B cell (primary cell): ENCODE measurements at regions not wholly inside any gene's neighbourhood (a gene's known extent, or its start where the extent isn't known, plus 50 kb on each side); places are given as distances from the start of the nearest gene placed in this dataset.

Experiments
- ATAC-seq: fragments of 200-7000 bp; cut with Tn5 transposase; one replicate; pipeline ENCODE4 v1.10.0; 2021; ENCODE audit warnings: low read depth, mild to moderate bottlenecking, moderate number of reproducible peaks, moderate library complexity
- CTCF ChIA-PET: fragments of 350-600 bp; sonication (Branson Sonifier 250); formaldehyde crosslinking; loops from one replicate; lab custom pipeline; 2021; ENCODE audit warnings: antibody characterized with exemption, inconsistent platforms; lab: Charles Lee
- POLR2A ChIA-PET: fragments of 350-600 bp; sonication (Branson Sonifier 250); formaldehyde crosslinking; loops from one replicate; lab custom pipeline; 2021; ENCODE audit warnings: antibody characterized with exemption; lab: Charles Lee
- DNase-seq: peaks from one replicate; pipeline ENCODE4 v3.0.0; 2013
- H2AFZ ChIP-seq: 2 replicates; pipeline ENCODE4 v1.6.1; 2012; ENCODE audit warnings: mild to moderate bottlenecking, low read depth, low read length; ENCODE audit not compliant: insufficient read depth, poor library complexity, severe bottlenecking
- H3K27ac ChIP-seq, 2 donors: 1 replicate in 1 of 2; 2 replicates in 1 of 2; pipeline ENCODE4 v1.5.1; 2012 to 2013; ENCODE audit warnings: low read length in 2 of 2, mild to moderate bottlenecking in 2 of 2, moderate library complexity in 1 of 2
- H3K27me3 ChIP-seq, 4 experiments: fragments of 200-600 bp in 1 of 4; sonication (generic) in 1 of 4; replicated peaks in 1 of 4; 1 replicate in 2 of 4; 2 replicates in 2 of 4; pipeline versions ENCODE4 v1.6.1 to v1.7.0; 2013 to 2016; ENCODE audit warnings: low read length in 3 of 4, mild to moderate bottlenecking in 2 of 4, mixed read lengths in 1 of 4, moderate library complexity in 1 of 4; ENCODE audit not compliant: insufficient read depth in 4 of 4, control insufficient read depth in 3 of 4; ENCODE audit errors: control extremely low read depth in 1 of 4
- H3K36me3 ChIP-seq, 2 experiments: replicated peaks in 1 of 2; 1 replicate in 1 of 2; 2 replicates in 1 of 2; pipeline versions ENCODE4 v1.6.1 to v1.7.1; 2013; ENCODE audit warnings: low read length in 1 of 2; ENCODE audit not compliant: insufficient read depth in 2 of 2, control insufficient read depth in 1 of 2; ENCODE audit errors: control extremely low read depth in 1 of 2, extremely low read depth in 1 of 2
- H3K4me1 ChIP-seq, 2 donors: fragments of 200-600 bp in 1 of 2; sonication (generic) in 1 of 2; 1 replicate in 1 of 2; 2 replicates in 1 of 2; pipeline versions ENCODE4 v1.5.1 to v1.6.1; 2013 to 2017; ENCODE audit warnings: low read length in 2 of 2; ENCODE audit not compliant: control insufficient read depth in 2 of 2, insufficient read depth in 2 of 2
- H3K4me2 ChIP-seq: replicated peaks from 2 replicates; pipeline ENCODE3; 2012; ENCODE audit warnings: mild to moderate bottlenecking, low read depth, low read length; ENCODE audit not compliant: poor library complexity, severe bottlenecking
- H3K4me3 ChIP-seq, 5 experiments: fragments of 200-600 bp in 1 of 5; sonication (generic) in 1 of 5; 1 replicate in 3 of 5; 2 replicates in 2 of 5; pipeline versions ENCODE4 v1.5.1 to v1.7.0; 2011 to 2016; ENCODE audit warnings: low read length in 4 of 5, mild to moderate bottlenecking in 4 of 5, low read depth in 2 of 5, control low read depth in 1 of 5, moderate library complexity in 1 of 5; ENCODE audit not compliant: insufficient read depth in 1 of 5; ENCODE audit errors: control extremely low read depth in 1 of 5, extremely low read depth in 1 of 5
- H3K79me2 ChIP-seq: fragments of 200-600 bp; sonication (generic); one replicate; pipeline ENCODE4 v1.6.0; 2016; ENCODE audit warnings: low read length; ENCODE audit not compliant: control insufficient read depth, insufficient read depth
- H3K9ac ChIP-seq: fragments of 200-600 bp; sonication (generic); 2 replicates; pipeline ENCODE4 v1.6.1; 2017; ENCODE audit warnings: mild to moderate bottlenecking, low read length, moderate library complexity
- H3K9me3 ChIP-seq, 3 donors: one replicate each; pipeline versions ENCODE4 v1.6.1 to v1.7.1; 2013; ENCODE audit warnings: low read length in 2 of 3; ENCODE audit not compliant: control insufficient read depth in 2 of 3, insufficient read depth in 1 of 3; ENCODE audit errors: control extremely low read depth in 1 of 3
- H4K20me1 ChIP-seq: 2 replicates; pipeline ENCODE4 v1.6.0; 2012; ENCODE audit warnings: mild to moderate bottlenecking, low read length; ENCODE audit not compliant: insufficient read depth, control insufficient read depth, poor library complexity, severe bottlenecking
- H3K27ac Mint-ChIP-seq: one replicate; pipeline ENCODE4 v1.8.0; 2021; ENCODE audit warnings: mixed read lengths
- H3K27me3 Mint-ChIP-seq: one replicate; pipeline ENCODE4 v1.8.0; 2021; ENCODE audit warnings: mixed read lengths
- H3K4me1 Mint-ChIP-seq: one replicate; pipeline ENCODE4 v1.8.0; 2021; ENCODE audit warnings: mixed read lengths
- H3K4me3 Mint-ChIP-seq: one replicate; pipeline ENCODE4 v1.8.0; 2021; ENCODE audit warnings: mixed read lengths
- H3K9me3 Mint-ChIP-seq: one replicate; pipeline ENCODE4 v1.8.0; 2022; ENCODE audit warnings: mixed read lengths; ENCODE audit not compliant: insufficient read depth
- CTCF ChIP-seq: fragments of 200-600 bp; IDR thresholded peaks from one replicate; pipeline ENCODE4 v1.8.0; 2022; ENCODE audit warnings: antibody characterized with exemption, mild to moderate bottlenecking
- EZH2 ChIP-seq: IDR thresholded peaks from 2 replicates; pipeline ENCODE4 v1.6.1; 2012; ENCODE audit warnings: borderline replicate concordance, low read depth, mild to moderate bottlenecking, moderate library complexity, low read length; ENCODE audit not compliant: insufficient read depth, poor library complexity, severe bottlenecking
- WGBS: methylation state at CpG from one replicate; pipeline ENCODE4 v1.1.5; 2013; ENCODE audit warnings: missing lambda C conversion rate; ENCODE audit not compliant: insufficient coverage; 5-methylcytosine and 5-hydroxymethylcytosine counted together
- intact Hi-C: fragments of 100-400 bp; cut with micrococcal nuclease; formaldehyde crosslinking; loops from one replicate; pipeline ENCODE4 v1.10.0; 2022

DNA sequence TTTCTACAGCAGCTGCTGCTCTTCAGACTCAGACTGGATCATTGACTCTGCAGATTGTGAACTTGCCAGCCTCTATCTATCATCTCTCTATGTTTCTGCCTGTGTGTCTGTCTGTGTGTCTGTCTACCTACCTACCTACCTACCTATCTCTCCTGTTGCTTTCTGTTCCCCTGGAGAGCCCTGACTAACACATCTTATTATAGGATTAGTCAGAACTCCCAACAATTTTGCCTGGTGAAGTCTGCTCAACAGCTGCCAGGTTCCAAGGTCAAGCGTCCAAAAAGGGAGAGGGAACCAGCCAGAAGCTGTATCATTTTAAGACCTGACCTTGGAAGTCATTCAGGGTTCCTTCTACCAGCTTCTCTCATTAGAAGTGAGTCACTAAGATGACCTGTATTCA lies 579.0 kb upstream of the DPP6 start:
- Histone ChIP-seq H3K4me2 (no peak overlapping the region), H3K36me3 (no peaks in the 10 kb centered on the region), H2AFZ (no peak overlapping the region), H3K79me2 (no peaks in the 10 kb centered on the region), H3K9ac (no peak overlapping the region), H3K27me3 (no peaks in the 10 kb centered on the region), H3K4me3 (no peak overlapping the region), H4K20me1 (no peaks in the 10 kb centered on the region), H3K9me3 (peaks cover 0 to 11% (median 0%) of the 10 kb centered on the region in 3 donors), H3K4me1 (no peaks in the 10 kb centered on the region), H3K27ac (no peak overlapping the region)
- ChIA-PET POLR2A (no interaction called here), CTCF (no interaction called here)
- intact Hi-C loops = no loop called here
- no peaks in the 10 kb centered on the region for H3K27me3 Mint-ChIP-seq
- DNase-seq = no peak
- no peak overlapping the region for H3K4me3 Mint-ChIP-seq
- 56% methylated on average over 1 of the region's 1 CpG for WGBS
- TF ChIP-seq EZH2 (no peak), CTCF (no peak)
- H3K4me1 Mint-ChIP-seq = no peaks in the 10 kb centered on the region
- H3K9me3 Mint-ChIP-seq = peaks cover 6% of the 10 kb centered on the region
- ATAC-seq = no peak
- H3K27ac Mint-ChIP-seq = no peak overlapping the region

- Histone ChIP-seq H2AFZ (no peak overlapping the region), H3K9me3 (peaks cover 0 to 24% (median 0%) of the 10 kb centered on the region in 3 donors), H3K4me1 (no peaks in the 10 kb centered on the region), H3K27me3 (no peaks in the 10 kb centered on the region), H3K9ac (no peak overlapping the region), H4K20me1 (no peaks in the 10 kb centered on the region), H3K4me3 (no peak overlapping the region), H3K79me2 (no peaks in the 10 kb centered on the region), H3K4me2 (no peak overlapping the region), H3K36me3 (no peaks in the 10 kb centered on the region), H3K27ac (no peak overlapping the region)
- no peak for DNase-seq
- H3K4me3 Mint-ChIP-seq = no peak overlapping the region
- ChIA-PET POLR2A (no interaction called here), CTCF (no interaction called here)
- no peak for ATAC-seq
- no peak overlapping the region for H3K27ac Mint-ChIP-seq
- TF ChIP-seq EZH2 = no peak
- no peak for TF ChIP-seq CTCF
- no peaks in the 10 kb centered on the region for H3K4me1 Mint-ChIP-seq
- peaks cover 6% of the 10 kb centered on the region for H3K9me3 Mint-ChIP-seq
- intact Hi-C loops = no loop called here
- WGBS = 100% methylated on average over 2 of the region's 3 CpGs
- H3K27me3 Mint-ChIP-seq = no peaks in the 10 kb centered on the region
These were observed 577.0 kb upstream of the DPP6 start for GRCh38 chr7:153475239-153475638.
